Fibroblast of lung (primary cell): ENCODE measurements at regions not wholly inside any gene's neighbourhood (a gene's known extent, or its start where the extent isn't known, plus 50 kb on each side); places are given as distances from the start of the nearest gene placed in this dataset.

Experiments used
- DNase-seq, 2 donors: peaks; one replicate each; pipeline versions ENCODE4 v3.0.0 to v3.0.0-alpha.2; 2010; ENCODE audit warnings: low read depth in 2 of 2
- H2AFZ ChIP-seq: 2 replicates; pipeline ENCODE4 v1.5.1; 2012; ENCODE audit warnings: low read length, control low read depth, inconsistent platforms
- H3K27ac ChIP-seq: 2 replicates; pipeline ENCODE4 v1.5.1; 2011; ENCODE audit warnings: low read length, control low read depth; ENCODE audit not compliant: insufficient read depth
- H3K27me3 ChIP-seq: 2 replicates; pipeline ENCODE4 v1.5.1; 2011; ENCODE audit warnings: mild to moderate bottlenecking, low read length; ENCODE audit not compliant: control insufficient read depth, insufficient read depth
- H3K36me3 ChIP-seq: 2 replicates; pipeline ENCODE4 v1.5.1; 2011; ENCODE audit warnings: low read length; ENCODE audit not compliant: control insufficient read depth, insufficient read depth
- H3K4me1 ChIP-seq: 2 replicates; pipeline ENCODE4 v1.5.1; 2011; ENCODE audit warnings: low read length; ENCODE audit not compliant: control insufficient read depth, insufficient read depth; ENCODE audit errors: extremely low read depth
- H3K4me2 ChIP-seq: 2 replicates; pipeline ENCODE4 v1.5.1; 2011; ENCODE audit warnings: low read length, control low read depth; ENCODE audit not compliant: insufficient read depth; ENCODE audit errors: extremely low read depth
- H3K4me3 ChIP-seq, 4 experiments: fragments of 200-600 bp in 1 of 4; sonication (generic) in 1 of 4; replicated peaks in 1 of 4; 2 replicates each; pipeline ENCODE4 v1.5.1; 2011 to 2016; ENCODE audit warnings: low read length in 4 of 4, low read depth in 3 of 4, mild to moderate bottlenecking in 3 of 4, control low read depth in 2 of 4, inconsistent platforms in 1 of 4, mixed read lengths in 1 of 4; ENCODE audit not compliant: insufficient read depth in 1 of 4; ENCODE audit errors: control extremely low read depth in 1 of 4
- H3K79me2 ChIP-seq: 2 replicates; pipeline ENCODE4 v1.5.1; 2012; ENCODE audit warnings: mild to moderate bottlenecking, low read length, inconsistent platforms; ENCODE audit not compliant: control insufficient read depth, insufficient read depth
- H3K9ac ChIP-seq: 2 replicates; pipeline ENCODE4 v1.5.1; 2011; ENCODE audit warnings: mild to moderate bottlenecking, low read length, control low read depth; ENCODE audit not compliant: insufficient read depth
- H3K9me3 ChIP-seq: 2 replicates; pipeline ENCODE4 v1.5.1; 2012; ENCODE audit warnings: low read depth, low read length; ENCODE audit not compliant: control insufficient read depth, insufficient read depth
- H4K20me1 ChIP-seq: 2 replicates; pipeline ENCODE4 v1.5.1; 2011; ENCODE audit warnings: low read length; ENCODE audit not compliant: control insufficient read depth, insufficient read depth; ENCODE audit errors: extremely low read depth
- CTCF ChIP-seq, 2 donors: IDR thresholded peaks in 1 of 2; conservative IDR thresholded peaks in 1 of 2; 1 replicate in 1 of 2; 2 replicates in 1 of 2; pipeline ENCODE4 v1.5.1; 2011 to 2012; ENCODE audit warnings: low read length in 2 of 2, control low read depth in 1 of 2, inconsistent platforms in 1 of 2, low read depth in 1 of 2, mild to moderate bottlenecking in 1 of 2
- EZH2 ChIP-seq: IDR thresholded peaks from 2 replicates; pipeline ENCODE4 v1.5.1; 2012; ENCODE audit warnings: low read length, control low read depth, mild to moderate bottlenecking; ENCODE audit errors: missing control alignments

- Histone ChIP-seq H3K4me3 (no peak overlapping the region), H3K36me3 (no peaks in the 10 kb centered on the region), H3K27ac (no peak overlapping the region), H4K20me1 (no peaks in the 10 kb centered on the region), H3K4me2 (no peak overlapping the region), H2AFZ (no peak overlapping the region), H3K9ac (no peak overlapping the region), H3K9me3 (no peaks in the 10 kb centered on the region), H3K79me2 (no peaks in the 10 kb centered on the region), H3K4me1 (no peaks in the 10 kb centered on the region), H3K27me3 (no peaks in the 10 kb centered on the region)
- no peak for TF ChIP-seq EZH2
- no peak for TF ChIP-seq CTCF (conservative IDR thresholded peaks at IDR 0.05 in 1 of 2, IDR thresholded peaks at IDR 0.05 in 1 of 2; ENCODE audit: low read depth in 1 of 2, low read length in 2 of 2)
- no peak for DNase-seq
These were observed 241.6 kb downstream of the ZNF326 start for GRCh38 chr1:90236493-90236892.

- Histone ChIP-seq H2AFZ (no peak overlapping the region), H4K20me1 (no peaks in the 10 kb centered on the region), H3K9me3 (no peaks in the 10 kb centered on the region), H3K4me1 (no peaks in the 10 kb centered on the region), H3K27ac (no peak overlapping the region), H3K36me3 (no peaks in the 10 kb centered on the region), H3K4me2 (no peak overlapping the region), H3K79me2 (no peaks in the 10 kb centered on the region), H3K4me3 (no peak overlapping the region), H3K9ac (no peak overlapping the region), H3K27me3 (no peaks in the 10 kb centered on the region)
- TF ChIP-seq EZH2 = no peak
- TF ChIP-seq CTCF (conservative IDR thresholded peaks at IDR 0.05 in 1 of 2, IDR thresholded peaks at IDR 0.05 in 1 of 2; ENCODE audit: low read depth in 1 of 2, low read length in 2 of 2) = no peak
- no peak for DNase-seq
These were observed 228.5 kb downstream of the ZNF326 start for GRCh38 chr1:90223401-90223800.

- H3K27me3 ChIP-seq = no peaks in the 10 kb centered on the region
- DNase-seq = no peak
- H3K27ac ChIP-seq = no peak overlapping the region
- no peak overlapping the region for H3K4me3 ChIP-seq
- no peaks in the 10 kb centered on the region for H3K36me3 ChIP-seq
- H3K9me3 ChIP-seq = no peaks in the 10 kb centered on the region
- no peaks in the 10 kb centered on the region for H3K4me1 ChIP-seq
- no peak overlapping the region for H3K9ac ChIP-seq
- TF ChIP-seq CTCF (conservative IDR thresholded peaks at IDR 0.05 in 1 of 2, IDR thresholded peaks at IDR 0.05 in 1 of 2; ENCODE audit: low read depth in 1 of 2, low read length in 2 of 2) (no peak), EZH2 (no peak)
- no peaks in the 10 kb centered on the region for H4K20me1 ChIP-seq
- no peak overlapping the region for H3K4me2 ChIP-seq
- H3K79me2 ChIP-seq = no peaks in the 10 kb centered on the region
- no peak overlapping the region for H2AFZ ChIP-seq
These were observed 226.2 kb downstream of the ZNF326 start for GRCh38 chr1:90220941-90221693.
